GM13977 (cell line): ENCODE measurements at regions not wholly inside any gene's neighbourhood (a gene's known extent, or its start where the extent isn't known, plus 50 kb on each side); places are given as distances from the start of the nearest gene placed in this dataset.

Experiments used
- DNase-seq: peaks from one replicate; pipeline ENCODE4 v3.0.0; 2012; ENCODE audit warnings: low spot score
- CTCF ChIP-seq: IDR thresholded peaks from 2 replicates; pipeline ENCODE4 v1.5.1; 2012; ENCODE audit warnings: mild to moderate bottlenecking, control low read depth; ENCODE audit not compliant: insufficient read depth; ENCODE audit errors: extremely low read depth, missing control alignments
- in situ Hi-C: fragments of 300-500 bp; cut with MboI; formaldehyde crosslinking; loops from one replicate; pipeline ENCODE4 v1.12.0; 2022; ENCODE audit warnings: low sequenced_read_pairs, low pct_unique_long_range_greater_than_20kb, mixed read lengths, inconsistent platforms; ENCODE audit not compliant: unreplicated experiment

- no peak for DNase-seq
- in situ Hi-C loops: no loop called here
- no peak for TF ChIP-seq CTCF
Observed at GRCh38 chrX:120819126-120819525, 56.5 kb downstream of the CT47B1 start.

GRCh38 chrX:120813982-120814381 is 61.7 kb downstream of the CT47B1 start:
- TF ChIP-seq CTCF: no peak
- in situ Hi-C loops: no loop called here
- DNase-seq: no peak

GRCh38 chrX:120801426-120801825 is 74.2 kb downstream of the CT47B1 start:
- DNase-seq: no peak
- in situ Hi-C loops: no loop called here
- TF ChIP-seq CTCF: no peak

GRCh38 chrX:120797188-120797851 is 78.3 kb downstream of the CT47B1 start:
- in situ Hi-C loops: no loop called here
- DNase-seq: no peak
- no peak for TF ChIP-seq CTCF

GRCh38 chrX:120795301-120795700 is 80.4 kb downstream of the CT47B1 start:
- in situ Hi-C loops: no loop called here
- no peak for DNase-seq
- TF ChIP-seq CTCF: no peak

- DNase-seq: no peak
- no peak for TF ChIP-seq CTCF
- in situ Hi-C loops: no loop called here
Observed at GRCh38 chrX:120794525-120794975, 81.1 kb downstream of the CT47B1 start.
